HG03342 (cell line): ENCODE measurements at regions not wholly inside any gene's neighbourhood (a gene's known extent, or its start where the extent isn't known, plus 50 kb on each side); places are given as distances from the start of the nearest gene placed in this dataset.

Source experiments
- ATAC-seq: cut with Tn5 transposase; IDR thresholded peaks from one replicate; pipeline ENCODE4 v1.9.1; 2021; ENCODE audit warnings: mild to moderate bottlenecking, moderate library complexity; ENCODE audit not compliant: unreplicated experiment

GRCh38 chr2:45180779-45181178, 171.5 kb upstream of the SIX2 start:
- no peak for ATAC-seq

- no peak for ATAC-seq
Measured at GRCh38 chr2:45180033-45180746, 170.9 kb upstream of the SIX2 start.

- ATAC-seq = no peak
Measured at GRCh38 chr2:45178854-45179253, 169.6 kb upstream of the SIX2 start.

- no peak for ATAC-seq
Measured at GRCh38 chr2:45178359-45178758, 169.1 kb upstream of the SIX2 start.

- ATAC-seq = no peak
Measured at GRCh38 chr2:45177870-45178269, 168.6 kb upstream of the SIX2 start.

GRCh38 chr2:45176390-45176789, 167.1 kb upstream of the SIX2 start:
- ATAC-seq = no peak

- peak; percentile 51 for ATAC-seq
Measured at GRCh38 chr2:45173513-45173912, 164.3 kb upstream of the SIX2 start.

GRCh38 chr2:45172760-45173392, 163.6 kb upstream of the SIX2 start:
- no peak for ATAC-seq

GRCh38 chr2:45172142-45172541, 162.9 kb upstream of the SIX2 start:
- no peak for ATAC-seq

- no peak for ATAC-seq
Measured at GRCh38 chr2:45171136-45171501, 161.9 kb upstream of the SIX2 start.

GRCh38 chr2:45170191-45171135, 161.2 kb upstream of the SIX2 start:
- no peak for ATAC-seq

- ATAC-seq = no peak
Measured at GRCh38 chr2:45169339-45170190, 160.3 kb upstream of the SIX2 start.

- no peak for ATAC-seq
Measured at GRCh38 chr2:45168711-45169338, 159.6 kb upstream of the SIX2 start.

- ATAC-seq = no peak
Measured at GRCh38 chr2:45167920-45168629, 158.8 kb upstream of the SIX2 start.

- ATAC-seq = no peak
Measured at GRCh38 chr2:45166229-45166890, 157.1 kb upstream of the SIX2 start.

GRCh38 chr2:45162711-45163110, 153.5 kb upstream of the SIX2 start:
- no peak for ATAC-seq

GRCh38 chr2:45156605-45157004, 147.4 kb upstream of the SIX2 start:
- ATAC-seq = no peak

- no peak for ATAC-seq
Measured at GRCh38 chr2:45154606-45155155, 145.4 kb upstream of the SIX2 start.

GRCh38 chr2:45154144-45154543, 144.9 kb upstream of the SIX2 start:
- no peak for ATAC-seq
